H9 (cell line): ENCODE measurements at regions not wholly inside any gene's neighbourhood (a gene's known extent, or its start where the extent isn't known, plus 50 kb on each side); places are given as distances from the start of the nearest gene placed in this dataset.

Experiments used
- DNase-seq: peaks from one replicate; pipeline ENCODE4 v3.0.0-alpha.2; 2017
- H2AFZ ChIP-seq: one replicate; pipeline ENCODE4 v1.6.1; 2013; ENCODE audit warnings: mild to moderate bottlenecking, low read length, control low read depth, moderate library complexity
- H2AK5ac ChIP-seq: 2 replicates; pipeline ENCODE4 v1.6.1; 2013; ENCODE audit warnings: low read length, control low read depth, mixed read lengths; ENCODE audit not compliant: insufficient read length
- H2BK120ac ChIP-seq: one replicate; pipeline ENCODE4 v1.6.1; 2013; ENCODE audit warnings: low read depth, mild to moderate bottlenecking, low read length, control low read depth, inconsistent platforms; ENCODE audit not compliant: poor library complexity, severe bottlenecking
- H2BK12ac ChIP-seq: 2 replicates; pipeline ENCODE4 v1.6.1; 2013; ENCODE audit warnings: low read length, control low read depth, mixed read lengths, low read depth; ENCODE audit not compliant: insufficient read length
- H2BK15ac ChIP-seq: 2 replicates; pipeline ENCODE4 v1.6.1; 2013; ENCODE audit warnings: low read depth, low read length, control low read depth
- H2BK20ac ChIP-seq: one replicate; pipeline ENCODE4 v1.6.1; 2013; ENCODE audit warnings: low read depth, mild to moderate bottlenecking, low read length, control low read depth, inconsistent platforms; ENCODE audit not compliant: poor library complexity, severe bottlenecking
- H2BK5ac ChIP-seq: 2 replicates; pipeline ENCODE4 v1.6.1; 2013; ENCODE audit warnings: low read length, control low read depth, mixed read lengths; ENCODE audit not compliant: insufficient read length
- H3K14ac ChIP-seq: 2 replicates; pipeline ENCODE4 v1.6.1; 2013; ENCODE audit warnings: low read length, control low read depth; ENCODE audit not compliant: insufficient read depth
- H3K18ac ChIP-seq: 2 replicates; pipeline ENCODE4 v1.6.1; 2013; ENCODE audit warnings: low read depth, mild to moderate bottlenecking, mixed read lengths, low read length, control low read depth; ENCODE audit not compliant: insufficient read length
- H3K23ac ChIP-seq: 2 replicates; pipeline ENCODE4 v1.6.1; 2013; ENCODE audit warnings: low read length, control low read depth, mixed read lengths, low read depth; ENCODE audit not compliant: insufficient read length
- H3K23me2 ChIP-seq: 2 replicates; pipeline ENCODE4 v1.6.1; 2013; ENCODE audit warnings: low read depth, mild to moderate bottlenecking, mixed read lengths, low read length, control low read depth; ENCODE audit not compliant: insufficient read length, poor library complexity, severe bottlenecking
- H3K27ac ChIP-seq: 2 replicates; pipeline ENCODE4 v1.5.1; 2013; ENCODE audit warnings: low read length, control low read depth, mixed read lengths, low read depth; ENCODE audit not compliant: insufficient read length
- H3K27me3 ChIP-seq: 2 replicates; pipeline ENCODE4 v1.6.1; 2013; ENCODE audit warnings: low read length, control low read depth, inconsistent platforms; ENCODE audit not compliant: insufficient read depth
- H3K4ac ChIP-seq: 2 replicates; pipeline ENCODE4 v1.6.1; 2013; ENCODE audit warnings: low read depth, mild to moderate bottlenecking, control low read depth, inconsistent platforms, low read length, moderate library complexity
- H3K4me1 ChIP-seq: 2 replicates; pipeline ENCODE4 v1.6.1; 2013; ENCODE audit warnings: low read length, control low read depth, inconsistent platforms; ENCODE audit not compliant: insufficient read depth
- H3K4me2 ChIP-seq: 2 replicates; pipeline ENCODE4 v1.6.1; 2013; ENCODE audit warnings: low read length, control low read depth, mixed read lengths; ENCODE audit not compliant: insufficient read length, insufficient read depth
- H3K56ac ChIP-seq: 2 replicates; pipeline ENCODE4 v1.6.1; 2013; ENCODE audit warnings: low read depth, mild to moderate bottlenecking, mixed read lengths, low read length, control low read depth; ENCODE audit not compliant: insufficient read length
- H3K79me1 ChIP-seq: 2 replicates; pipeline ENCODE4 v1.6.1; 2013; ENCODE audit warnings: low read depth, mild to moderate bottlenecking, moderate library complexity, low read length, control low read depth, inconsistent platforms; ENCODE audit not compliant: insufficient read depth, poor library complexity, severe bottlenecking
- H3K79me2 ChIP-seq: 2 replicates; pipeline ENCODE4 v1.6.1; 2013; ENCODE audit warnings: low read length, control low read depth, inconsistent platforms; ENCODE audit not compliant: insufficient read depth
- H3K9ac ChIP-seq: 2 replicates; pipeline ENCODE4 v1.6.1; 2013; ENCODE audit warnings: low read length, control low read depth, mixed read lengths; ENCODE audit not compliant: insufficient read length; ENCODE audit errors: extremely low read depth
- H3K9me3 ChIP-seq: one replicate; pipeline ENCODE4 v1.6.1; 2013; ENCODE audit warnings: low read depth, low read length, inconsistent platforms; ENCODE audit not compliant: control insufficient read depth
- H3T11ph ChIP-seq: one replicate; pipeline ENCODE4 v1.6.1; 2013; ENCODE audit warnings: mild to moderate bottlenecking, low read length, control low read depth, inconsistent platforms
- H4K20me1 ChIP-seq: one replicate; pipeline ENCODE4 v1.6.1; 2013; ENCODE audit not compliant: control insufficient read depth, insufficient read length, insufficient read depth
- H4K5ac ChIP-seq: 2 replicates; pipeline ENCODE4 v1.6.1; 2013; ENCODE audit warnings: low read depth, mild to moderate bottlenecking, mixed read lengths, low read length, control low read depth; ENCODE audit not compliant: insufficient read length
- H4K8ac ChIP-seq: replicated peaks from 2 replicates; pipeline ENCODE4 v1.6.1; 2013; ENCODE audit warnings: low read length, control low read depth, mixed read lengths, low read depth; ENCODE audit not compliant: insufficient read length
- H4K91ac ChIP-seq: 2 replicates; pipeline ENCODE4 v1.6.1; 2013; ENCODE audit warnings: low read depth, mild to moderate bottlenecking, moderate library complexity, mixed read lengths, low read length, control low read depth; ENCODE audit not compliant: insufficient read length
- H3K27ac Mint-ChIP-seq, 3 experiments: 2 replicates in 2 of 3; 3 replicates in 1 of 3; pipeline ENCODE4 v1.8.0; 2020 to 2021; ENCODE audit warnings: mixed read lengths in 3 of 3, mild to moderate bottlenecking in 1 of 3, moderate library complexity in 1 of 3
- H3K27me3 Mint-ChIP-seq: 2 replicates; pipeline ENCODE4 v1.8.0; 2021; ENCODE audit warnings: low read depth, mild to moderate bottlenecking, moderate library complexity, mixed read lengths
- H3K36me3 Mint-ChIP-seq, 3 experiments: 2 replicates in 2 of 3; 3 replicates in 1 of 3; pipeline ENCODE4 v1.8.0; 2020 to 2021; ENCODE audit warnings: low read depth in 3 of 3, mixed read lengths in 3 of 3; ENCODE audit not compliant: insufficient read depth in 1 of 3
- H3K4me1 Mint-ChIP-seq, 2 experiments: 2 replicates each; pipeline ENCODE4 v1.8.0; 2020; ENCODE audit warnings: mixed read lengths in 2 of 2
- H3K4me3 Mint-ChIP-seq, 2 experiments: 2 replicates in 1 of 2; 3 replicates in 1 of 2; pipeline ENCODE4 v1.8.0; 2020 to 2021; ENCODE audit warnings: mild to moderate bottlenecking in 2 of 2, mixed read lengths in 2 of 2, moderate library complexity in 1 of 2
- H3K9me3 Mint-ChIP-seq, 2 experiments: 2 replicates in 1 of 2; 3 replicates in 1 of 2; pipeline ENCODE4 v1.8.0; 2020; ENCODE audit warnings: mild to moderate bottlenecking in 2 of 2, mixed read lengths in 2 of 2, moderate library complexity in 1 of 2
- WGBS: extraction: QIAGEN DNeasy Blood & Tissue Kit; methylation state at CpG from one replicate; pipeline ENCODE4 v1.1.7; 2013; ENCODE audit warnings: missing lambda C conversion rate, low lambda C conversion rate, mixed read lengths; ENCODE audit not compliant: insufficient read length; ENCODE audit errors: extremely low coverage; 5-methylcytosine and 5-hydroxymethylcytosine counted together
- TF ChIP-seq, protein P1 (sequence below): fragments of 200-600 bp; sonication (generic); conservative IDR thresholded peaks from 3 replicates; pipeline ENCODE4 v1.8.0; 2021; ENCODE audit warnings: antibody characterized with exemption, mild to moderate bottlenecking

DNA sequence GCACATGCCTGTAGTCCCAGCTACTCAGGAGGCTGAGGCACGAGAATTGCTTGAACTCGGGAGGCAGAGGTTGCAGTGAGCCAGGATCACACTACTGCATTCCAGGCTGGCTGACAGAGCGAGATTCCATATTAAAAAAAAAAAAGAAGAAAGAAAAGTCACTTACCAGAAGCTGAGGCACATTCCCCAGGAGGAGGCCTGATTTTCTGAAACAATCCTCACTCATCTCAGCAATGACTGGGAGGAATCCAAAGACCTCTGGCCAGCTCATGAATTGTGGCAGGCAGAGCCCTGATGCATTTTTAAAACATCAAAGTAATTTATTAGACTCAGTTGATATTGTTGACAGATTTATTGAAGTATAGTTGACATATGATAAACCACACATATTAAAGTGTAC is 206.3 kb downstream of the FOXO1 start:
- Mint-ChIP-seq H3K27ac (no peak overlapping the region), H3K9me3 (no peaks in the 10 kb centered on the region; a peak in 1 of 5 replicates), H3K4me1 (peaks cover 0 to 4% of the 10 kb centered on the region in 2 experiments), H3K36me3 (no peaks in the 10 kb centered on the region), H3K27me3 (no peaks in the 10 kb centered on the region), H3K4me3 (no peak overlapping the region)
- no peak overlapping the region for H4K5ac ChIP-seq
- no peaks in the 10 kb centered on the region for H3K23me2 ChIP-seq
- no peaks in the 10 kb centered on the region for H3K4me1 ChIP-seq
- H3K27ac ChIP-seq = no peak overlapping the region
- H3K23ac ChIP-seq = no peak overlapping the region
- DNase-seq = no peak
- no peak overlapping the region for H2BK15ac ChIP-seq
- H3K4ac ChIP-seq = no peak overlapping the region
- no peaks in the 10 kb centered on the region for H4K20me1 ChIP-seq
- no peak overlapping the region for H2BK5ac ChIP-seq
- no peak overlapping the region for H2AK5ac ChIP-seq
- no peaks in the 10 kb centered on the region for H3K9me3 ChIP-seq
- H3K56ac ChIP-seq = no peak overlapping the region
- no peak overlapping the region for H3K18ac ChIP-seq
- H3K4me2 ChIP-seq = no peak overlapping the region
- H3K79me2 ChIP-seq = no peaks in the 10 kb centered on the region
- no peaks in the 10 kb centered on the region for H3K27me3 ChIP-seq
- no peak overlapping the region for H4K8ac ChIP-seq
- no peak overlapping the region for H3T11ph ChIP-seq
- no peak overlapping the region for H3K14ac ChIP-seq
- TF ChIP-seq, protein P1, sequence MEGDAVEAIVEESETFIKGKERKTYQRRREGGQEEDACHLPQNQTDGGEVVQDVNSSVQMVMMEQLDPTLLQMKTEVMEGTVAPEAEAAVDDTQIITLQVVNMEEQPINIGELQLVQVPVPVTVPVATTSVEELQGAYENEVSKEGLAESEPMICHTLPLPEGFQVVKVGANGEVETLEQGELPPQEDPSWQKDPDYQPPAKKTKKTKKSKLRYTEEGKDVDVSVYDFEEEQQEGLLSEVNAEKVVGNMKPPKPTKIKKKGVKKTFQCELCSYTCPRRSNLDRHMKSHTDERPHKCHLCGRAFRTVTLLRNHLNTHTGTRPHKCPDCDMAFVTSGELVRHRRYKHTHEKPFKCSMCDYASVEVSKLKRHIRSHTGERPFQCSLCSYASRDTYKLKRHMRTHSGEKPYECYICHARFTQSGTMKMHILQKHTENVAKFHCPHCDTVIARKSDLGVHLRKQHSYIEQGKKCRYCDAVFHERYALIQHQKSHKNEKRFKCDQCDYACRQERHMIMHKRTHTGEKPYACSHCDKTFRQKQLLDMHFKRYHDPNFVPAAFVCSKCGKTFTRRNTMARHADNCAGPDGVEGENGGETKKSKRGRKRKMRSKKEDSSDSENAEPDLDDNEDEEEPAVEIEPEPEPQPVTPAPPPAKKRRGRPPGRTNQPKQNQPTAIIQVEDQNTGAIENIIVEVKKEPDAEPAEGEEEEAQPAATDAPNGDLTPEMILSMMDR = no peak
- H3K79me1 ChIP-seq = no peaks in the 10 kb centered on the region
- no peak overlapping the region for H2BK20ac ChIP-seq
- no peak overlapping the region for H4K91ac ChIP-seq
- no peak overlapping the region for H2BK12ac ChIP-seq
- no peak overlapping the region for H2BK120ac ChIP-seq
- no CpG with 5 or more reads among the region's 3 CpGs for WGBS
- H3K9ac ChIP-seq = no peak overlapping the region
- no peak overlapping the region for H2AFZ ChIP-seq
